GM19455 (cell line): ENCODE measurements at regions not wholly inside any gene's neighbourhood (a gene's known extent, or its start where the extent isn't known, plus 50 kb on each side); places are given as distances from the start of the nearest gene placed in this dataset.

ENCODE experiments used
- ATAC-seq: cut with Tn5 transposase; IDR thresholded peaks from one replicate; pipeline ENCODE4 v1.9.1; 2021; ENCODE audit not compliant: unreplicated experiment

DNA sequence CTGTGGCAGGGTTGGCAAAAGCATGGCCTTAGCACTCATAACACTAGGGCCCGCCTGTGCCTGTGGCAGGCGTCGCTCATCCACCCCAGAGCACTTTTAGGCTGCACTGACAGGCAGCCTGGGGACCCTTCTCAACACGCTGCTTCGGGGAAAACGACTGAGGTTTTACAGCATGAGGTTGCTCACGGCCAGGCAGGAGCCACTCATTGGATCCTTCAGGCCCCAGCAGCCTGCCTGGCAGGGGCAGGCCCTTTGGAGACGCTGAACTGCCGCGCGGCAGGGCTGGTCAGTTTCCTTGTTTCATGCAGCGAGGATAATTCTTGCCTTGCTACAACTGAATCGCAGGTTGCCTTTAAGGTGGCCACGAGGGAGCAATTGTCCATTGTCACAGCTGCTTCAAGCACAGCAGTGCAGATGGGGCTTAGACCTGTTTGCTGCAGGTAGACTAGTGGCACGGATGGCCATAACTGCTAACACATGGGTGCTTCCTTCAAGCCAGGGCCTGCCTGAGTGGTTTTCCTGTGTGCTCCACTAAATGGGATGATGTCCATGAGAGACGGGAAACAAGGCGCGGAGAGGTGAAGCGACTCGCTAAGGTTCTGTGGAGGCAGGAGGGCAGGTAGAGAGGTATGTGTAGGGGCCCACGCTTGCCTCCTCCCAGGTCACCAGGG, 49.9 kb upstream of the HS6ST1 start:
- no peak for ATAC-seq

DNA sequence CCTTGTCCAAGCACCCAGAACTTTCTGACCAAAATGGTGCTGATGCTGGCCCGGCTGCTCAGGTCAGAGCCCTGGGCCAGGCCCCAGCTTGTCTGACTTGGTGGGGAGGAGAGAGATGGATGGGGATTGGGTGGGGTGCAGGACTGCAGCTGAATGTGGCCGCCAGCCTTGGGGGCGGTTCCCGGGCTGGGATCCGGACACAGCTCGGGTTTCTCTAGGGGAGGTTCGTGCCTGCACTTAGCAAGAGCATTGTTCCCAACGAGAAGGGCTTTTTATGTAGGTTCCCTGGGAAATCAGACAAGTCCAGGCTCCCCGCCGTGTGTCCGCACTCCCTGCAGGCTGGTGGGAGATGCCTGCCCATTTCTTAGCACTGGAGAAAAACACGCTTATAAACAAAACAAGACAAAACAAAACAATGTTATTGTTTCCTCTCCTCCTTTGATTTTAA, 50.5 kb upstream of the HS6ST1 start:
- ATAC-seq: no peak

DNA sequence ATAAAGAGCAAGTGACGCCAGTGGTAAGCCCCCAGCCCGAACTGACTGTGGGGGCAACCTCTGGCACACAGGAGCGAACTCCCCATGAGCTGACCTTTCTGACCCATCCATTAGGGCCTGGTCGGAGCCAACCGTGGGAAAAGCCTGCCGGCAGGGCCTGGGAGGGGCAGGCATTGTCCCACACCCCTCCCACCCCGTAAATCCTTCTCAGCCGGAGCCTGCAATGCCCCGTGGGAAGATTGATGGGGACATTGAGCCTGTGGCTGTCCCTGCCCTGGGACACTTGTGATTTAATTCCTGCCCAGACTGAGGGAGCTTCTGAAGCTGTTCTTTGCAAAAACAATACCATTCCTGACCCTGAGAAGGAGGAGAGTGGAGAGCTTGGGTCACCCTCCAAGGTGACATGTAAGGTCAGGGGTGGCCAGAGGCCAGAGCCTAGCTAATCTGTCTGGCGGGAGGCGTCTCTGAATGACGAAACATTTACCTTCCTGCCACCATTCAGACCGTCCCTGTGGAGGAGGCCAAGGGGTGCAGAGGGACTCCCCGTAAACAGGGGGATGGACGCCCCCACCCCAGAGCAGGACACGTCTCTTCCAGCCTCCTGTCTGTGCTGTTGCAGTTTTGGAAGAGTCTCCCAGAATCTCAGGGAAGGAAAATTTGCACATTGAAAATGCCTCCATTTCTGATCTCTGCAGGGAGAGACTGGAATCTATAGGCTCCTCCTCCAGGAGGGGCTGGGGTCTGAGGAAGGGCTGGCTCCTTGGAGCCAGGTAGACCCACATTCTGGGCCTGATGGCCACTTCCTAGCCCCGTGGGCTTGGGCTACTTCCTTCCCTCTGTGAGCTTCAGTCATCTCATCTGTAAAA, 51.2 kb upstream of the HS6ST1 start:
- ATAC-seq: no peak

DNA sequence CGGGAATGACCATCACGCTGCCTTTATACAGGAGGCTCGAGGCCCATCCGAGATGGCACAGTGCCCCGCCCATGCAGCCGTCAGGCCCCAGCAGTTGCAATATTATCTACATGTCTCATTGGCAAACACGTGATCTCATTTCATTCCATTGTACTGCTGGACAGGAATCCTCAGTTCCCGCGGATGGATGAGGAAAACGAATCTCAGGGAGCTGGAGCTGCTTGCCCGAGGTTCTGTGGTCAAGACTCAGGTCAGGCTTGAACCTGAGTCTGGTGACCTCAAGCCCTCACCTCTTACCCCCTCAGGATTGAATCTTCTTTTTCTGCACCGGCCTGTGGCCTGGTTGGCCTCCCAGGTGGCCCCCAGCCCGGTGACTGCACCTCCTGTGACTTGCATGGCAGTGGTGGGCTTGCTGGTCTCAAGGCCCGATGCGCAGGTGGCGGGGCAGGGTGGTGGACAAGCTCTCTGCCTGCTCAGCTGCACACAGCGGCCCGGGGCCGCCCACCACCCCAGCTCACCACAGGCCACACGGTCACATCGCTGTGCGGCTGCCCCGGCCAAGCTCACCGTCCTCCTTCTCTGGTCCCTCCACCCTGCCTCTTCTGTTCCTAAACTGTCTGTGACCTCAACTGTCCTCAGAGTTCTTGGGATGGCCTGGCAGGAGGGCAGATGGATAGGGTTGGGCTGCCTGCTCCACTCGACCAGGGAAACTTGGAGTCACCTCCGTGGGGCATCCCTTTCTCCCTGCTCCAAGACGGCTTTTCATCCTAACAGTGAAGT, 52.0 kb upstream of the HS6ST1 start:
- ATAC-seq: no peak

DNA sequence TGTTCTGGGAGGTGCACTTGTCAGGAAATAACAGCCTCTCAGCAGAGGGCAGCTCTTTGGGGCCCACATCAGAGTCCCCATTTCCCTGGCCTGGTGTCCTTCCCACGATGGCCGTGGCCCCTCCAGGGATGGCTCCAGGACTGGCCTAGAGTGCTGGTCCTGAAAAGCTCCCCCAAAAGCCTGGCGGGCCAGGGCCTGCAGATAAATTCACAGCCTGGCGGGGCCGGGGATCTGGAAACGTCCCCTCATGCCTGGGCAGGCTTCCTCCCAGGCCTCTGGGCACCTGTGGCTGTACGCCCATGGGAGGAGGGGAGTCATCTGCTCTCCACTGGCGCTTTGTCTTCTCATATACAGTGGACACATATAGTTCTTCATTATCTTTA, 52.6 kb upstream of the HS6ST1 start:
- ATAC-seq: no peak

DNA sequence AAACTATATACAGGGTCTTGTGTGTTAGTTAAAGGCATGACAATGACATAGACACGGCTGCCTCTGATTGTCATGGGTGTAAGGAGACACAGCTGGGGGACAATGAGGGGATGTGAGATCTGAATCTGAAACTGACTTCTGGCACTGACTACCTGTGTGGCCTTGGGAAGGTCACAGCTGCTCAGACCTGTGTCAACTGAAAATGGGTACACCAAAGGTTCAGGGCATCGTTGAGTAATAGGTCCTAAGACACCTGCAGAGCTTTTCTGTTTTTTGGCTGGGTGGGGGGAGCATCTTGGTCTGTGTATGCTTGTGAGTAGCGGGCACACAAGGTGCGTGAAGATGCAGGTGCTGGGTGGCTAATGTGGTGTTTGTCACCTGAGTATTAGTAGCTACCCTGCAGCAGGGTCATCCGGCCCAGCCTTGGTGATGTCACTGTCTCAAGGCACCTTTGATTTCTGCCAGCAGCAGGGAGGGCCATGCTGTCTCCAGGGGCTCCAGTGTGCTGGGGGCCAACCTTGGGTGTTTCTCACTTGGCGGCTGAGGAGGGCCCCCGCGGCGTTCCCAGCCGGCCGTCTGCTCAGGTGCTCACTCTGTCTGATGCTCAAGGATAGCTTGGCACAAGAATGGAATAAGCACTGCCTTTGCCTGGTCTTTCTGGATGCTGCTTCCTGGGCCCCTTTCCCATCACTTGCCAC, 53.1 kb upstream of the HS6ST1 start:
- ATAC-seq: no peak

DNA sequence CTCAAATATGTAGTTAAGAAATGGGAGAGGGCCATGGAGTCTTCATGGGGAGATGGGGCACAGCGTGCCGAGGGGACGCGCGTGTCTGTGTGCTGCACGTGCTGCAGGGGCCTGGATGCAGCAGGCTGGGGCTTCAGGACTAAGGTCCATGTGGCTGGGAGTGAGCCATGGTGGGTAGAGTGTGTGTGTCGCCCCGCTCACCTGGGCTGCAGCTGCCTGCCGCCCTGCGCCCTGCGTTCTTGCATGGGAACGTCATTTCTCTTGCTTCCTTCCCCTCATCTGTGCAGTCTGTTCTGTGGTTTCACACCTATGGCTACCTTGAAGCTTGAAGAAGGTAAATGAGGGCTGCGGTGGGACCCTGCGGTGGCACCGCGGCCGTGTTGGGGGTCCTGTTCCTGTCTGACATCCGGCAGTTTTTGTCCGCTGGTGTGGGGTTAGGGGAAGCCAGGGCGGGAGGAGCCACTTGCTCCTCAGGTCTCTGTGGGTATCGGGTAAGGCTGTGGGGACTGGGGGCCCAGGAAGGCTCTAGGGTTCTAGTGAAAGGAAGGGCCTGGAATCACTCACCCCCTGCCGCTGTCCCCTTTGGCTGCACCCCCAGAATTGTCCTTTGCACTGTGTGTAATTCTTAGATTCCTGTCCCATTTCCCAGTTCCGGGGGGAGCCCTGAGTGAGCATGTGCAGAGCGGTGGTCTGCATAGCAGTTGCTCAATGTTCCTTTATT, 54.1 kb upstream of the HS6ST1 start:
- ATAC-seq: no peak

DNA sequence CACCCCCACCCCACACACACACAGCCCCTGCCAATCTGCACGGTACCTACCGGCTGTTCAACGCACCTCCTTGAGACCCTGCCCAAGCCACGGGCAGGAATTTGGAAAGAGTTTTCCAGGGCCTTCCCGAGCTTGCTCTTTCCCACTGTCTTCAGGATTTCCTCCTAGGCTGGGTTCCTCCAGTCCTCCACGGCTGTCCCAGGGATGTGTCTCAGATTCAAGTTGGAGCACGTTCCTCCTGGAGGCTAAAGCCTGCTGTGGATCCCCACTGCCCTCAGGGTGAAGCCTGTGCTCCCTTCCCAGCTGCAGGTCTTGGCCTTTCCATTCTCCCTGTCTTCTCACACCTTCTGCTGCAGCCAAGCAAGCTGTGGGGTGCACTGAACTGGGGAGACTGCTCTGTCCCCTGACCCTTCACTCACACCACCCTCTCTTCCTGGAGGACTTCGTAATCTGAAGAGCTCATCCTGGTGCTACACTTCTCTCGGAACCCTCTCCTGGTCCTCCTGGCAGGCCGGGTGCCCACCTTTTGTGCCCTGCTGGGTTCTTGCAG, 54.9 kb upstream of the HS6ST1 start:
- ATAC-seq: no peak

DNA sequence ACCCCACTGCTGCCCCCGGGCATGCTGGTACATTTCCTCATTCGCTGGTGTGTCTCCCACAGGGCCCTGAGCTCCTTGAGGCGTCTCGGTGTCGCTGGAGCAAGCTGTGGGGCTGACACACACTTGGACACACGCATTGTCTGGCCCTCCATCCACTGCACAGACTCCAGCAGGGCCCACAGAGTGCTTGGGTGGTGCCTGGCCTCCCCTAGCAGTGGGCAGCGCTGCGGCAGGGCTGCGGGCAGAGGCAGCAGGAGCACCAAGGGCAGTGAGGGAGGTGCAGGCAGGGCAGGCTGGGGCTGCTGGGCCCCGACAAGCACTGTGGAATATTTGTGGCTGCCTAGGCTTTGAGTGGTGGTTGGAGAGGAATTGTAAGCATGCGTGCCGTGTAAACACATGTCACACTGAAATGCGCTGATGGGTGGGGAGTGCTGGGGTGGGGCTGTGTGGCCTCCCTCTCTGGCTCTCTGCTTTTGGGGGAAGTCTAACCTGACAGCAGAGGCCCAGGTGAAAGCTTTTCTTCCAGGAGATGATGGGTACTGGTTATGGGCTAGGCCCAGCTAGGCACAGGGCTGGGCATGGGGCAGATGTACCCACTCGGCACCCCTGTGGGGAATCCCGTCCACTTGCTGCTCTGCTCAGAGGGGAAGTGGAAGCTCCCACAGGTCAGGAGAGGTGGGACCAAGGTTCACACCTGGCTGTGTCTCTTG, 55.5 kb upstream of the HS6ST1 start:
- no peak for ATAC-seq

DNA sequence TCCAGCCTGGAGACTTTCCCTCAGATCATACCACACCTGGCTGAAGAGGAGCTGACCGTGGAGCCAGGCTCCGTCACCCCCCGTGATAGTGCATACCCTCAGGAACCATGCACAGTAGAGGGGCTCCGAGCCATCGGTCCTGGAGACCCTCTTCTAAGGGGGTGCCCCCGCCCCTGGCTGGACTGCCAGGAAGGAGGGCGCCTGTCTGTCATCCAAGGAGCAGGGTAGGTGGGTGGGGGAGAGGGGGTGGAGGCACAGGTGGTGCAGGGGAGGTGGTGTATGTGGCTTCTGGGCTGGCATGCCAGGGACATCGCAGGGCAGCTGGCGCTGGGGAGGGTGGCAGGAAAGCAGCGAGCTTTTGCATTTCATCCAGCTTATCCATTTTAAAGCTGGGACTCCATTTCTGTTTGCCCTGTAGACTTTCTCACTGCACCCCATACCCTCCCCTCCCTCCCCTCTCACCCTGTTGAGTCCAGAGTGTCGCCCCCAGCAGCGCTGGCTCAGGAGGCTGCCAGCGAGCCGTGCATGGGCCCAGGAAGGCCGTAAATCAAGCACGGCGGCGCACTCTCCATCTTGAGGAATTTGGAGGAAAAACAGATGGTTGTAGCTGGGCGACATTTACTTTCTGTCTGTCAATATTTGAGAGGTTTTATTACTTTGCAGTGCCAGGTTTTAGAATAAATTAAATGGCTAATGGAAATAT, 56.2 kb upstream of the HS6ST1 start:
- no peak for ATAC-seq

DNA sequence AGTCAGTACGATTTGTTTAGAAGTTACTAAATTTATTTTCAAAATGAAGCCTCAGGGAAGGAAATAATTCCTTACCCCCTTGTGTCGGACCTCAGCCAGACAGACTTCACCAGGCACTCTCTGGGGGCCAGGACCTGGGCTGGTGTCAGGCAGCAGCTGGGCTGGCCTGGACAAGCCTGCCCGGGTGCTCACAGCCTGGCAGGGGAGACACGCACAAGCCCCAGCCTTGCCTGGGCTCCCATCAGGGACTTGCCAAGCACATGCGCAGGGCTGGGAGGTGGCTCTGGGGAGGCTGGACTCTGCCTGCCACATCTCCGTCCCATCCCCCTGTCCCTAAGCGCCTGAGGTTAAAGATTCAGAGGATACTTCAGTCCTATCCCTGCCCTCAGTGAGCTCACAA, 56.8 kb upstream of the HS6ST1 start:
- no peak for ATAC-seq

DNA sequence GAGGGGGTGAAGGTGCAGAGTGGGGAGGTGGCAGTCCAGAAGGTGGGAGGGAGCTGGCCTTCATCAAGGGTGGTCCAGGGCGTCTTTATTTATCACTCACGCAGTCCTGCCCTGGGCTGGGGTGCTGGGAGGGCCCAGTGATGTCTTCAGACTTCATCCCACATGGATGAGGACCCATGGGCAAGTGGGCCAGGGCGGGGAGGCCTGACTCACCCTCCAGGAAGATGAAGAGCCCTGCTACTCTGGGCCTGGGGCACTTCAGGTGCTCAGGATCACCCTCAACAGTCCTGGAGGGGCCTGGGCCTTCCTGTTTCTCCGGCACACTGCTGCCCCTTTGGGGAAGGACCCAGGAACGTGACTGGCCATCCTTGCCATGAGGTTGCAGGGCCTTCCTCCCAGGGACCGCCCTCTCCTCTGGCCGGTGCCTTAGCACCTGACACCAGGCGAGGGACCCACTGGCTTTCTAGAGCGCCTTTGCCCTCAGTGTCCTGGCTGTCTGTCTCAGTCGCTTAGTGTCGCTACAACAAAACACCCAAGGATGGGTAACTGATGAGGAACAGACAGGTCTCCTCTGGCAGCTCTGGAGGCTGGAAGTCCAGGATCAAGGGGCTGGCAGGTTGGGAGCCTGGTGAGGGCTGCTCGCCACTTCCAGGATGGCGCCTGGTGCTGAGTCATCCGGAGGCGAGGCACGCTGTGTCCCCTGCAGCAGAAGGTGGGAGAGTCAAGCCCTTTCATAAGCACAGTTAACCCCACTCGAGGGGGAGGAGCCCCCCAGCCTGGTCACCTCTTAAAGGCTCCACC, 57.8 kb upstream of the HS6ST1 start:
- no peak for ATAC-seq

DNA sequence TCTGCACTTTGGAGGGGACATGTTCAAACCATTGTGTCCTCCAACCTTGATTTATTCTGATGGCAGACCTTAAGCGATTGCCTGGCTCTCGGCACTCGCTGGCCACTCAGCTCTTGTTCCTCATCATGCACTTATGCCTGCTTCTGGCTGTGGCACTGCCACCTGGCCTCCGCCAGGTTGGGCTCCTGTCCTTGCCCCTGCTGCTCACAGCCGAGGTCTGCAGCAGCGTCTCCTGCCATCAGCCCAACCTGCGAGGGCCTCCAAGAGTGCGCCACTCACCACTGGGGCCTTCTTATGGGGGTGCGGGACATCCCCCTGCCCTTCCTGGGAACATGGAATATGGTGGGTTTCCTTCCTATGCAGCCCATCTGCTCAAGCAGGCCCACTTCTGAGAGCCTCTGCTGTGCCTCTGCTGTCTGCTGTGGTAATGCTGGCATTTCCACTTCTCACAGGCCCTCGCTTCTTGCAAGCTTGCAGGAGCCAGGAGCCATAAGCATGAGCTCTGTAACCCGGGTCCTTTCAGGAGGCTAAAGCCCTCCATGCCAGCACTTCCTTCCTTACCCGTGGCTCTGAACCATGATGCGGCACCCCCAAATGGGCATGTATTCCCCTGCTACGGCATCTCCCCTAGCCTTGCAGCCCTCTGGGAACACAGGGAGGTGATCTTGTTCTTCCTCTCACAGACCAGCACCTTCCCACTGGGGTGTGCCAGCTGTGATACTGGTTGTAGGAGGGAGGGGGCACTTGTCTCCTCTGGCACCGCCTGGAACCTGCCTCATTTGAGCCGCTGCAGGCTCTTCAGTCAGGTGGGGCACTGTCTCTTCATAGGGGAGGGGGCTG, 58.6 kb upstream of the HS6ST1 start:
- ATAC-seq: no peak

DNA sequence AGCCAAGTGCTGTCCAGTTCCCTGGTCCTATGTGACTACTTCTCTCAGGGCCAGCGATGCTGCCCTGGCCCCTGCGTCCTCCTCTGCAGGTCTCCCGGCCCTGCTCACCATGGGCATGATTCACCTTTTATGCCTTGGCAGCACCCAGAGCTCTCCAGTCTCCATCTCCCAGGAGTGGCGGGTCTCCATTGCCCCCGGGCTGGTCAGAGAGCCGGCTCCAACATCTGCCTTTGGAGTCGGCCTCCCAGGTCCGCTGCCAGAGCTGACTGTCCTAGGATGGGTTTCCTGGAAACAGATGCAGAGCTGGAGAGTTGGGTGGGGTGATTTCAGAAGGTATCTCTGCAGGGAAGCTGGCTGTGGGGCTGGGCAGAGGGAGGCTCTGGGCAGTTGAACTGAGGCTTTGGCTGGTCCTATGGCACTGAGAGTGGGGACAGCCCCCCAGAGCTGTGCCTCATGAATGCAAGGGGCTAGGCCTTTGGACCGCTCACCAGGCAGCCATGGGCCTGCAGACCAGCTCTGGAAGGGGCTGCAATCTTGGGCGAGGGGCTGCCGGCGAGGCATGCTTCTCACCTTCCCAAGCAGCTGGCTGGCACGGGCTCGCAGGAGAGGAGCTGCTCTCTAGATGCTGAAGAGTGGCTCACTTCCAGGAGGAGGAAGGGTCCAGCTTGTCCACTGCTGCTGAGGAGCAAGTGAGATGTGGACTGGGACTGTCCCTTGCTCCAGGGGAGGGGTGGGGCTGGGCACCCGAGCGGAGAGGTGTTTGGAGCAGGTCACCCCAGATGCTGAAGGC, 59.8 kb upstream of the HS6ST1 start:
- ATAC-seq: no peak

DNA sequence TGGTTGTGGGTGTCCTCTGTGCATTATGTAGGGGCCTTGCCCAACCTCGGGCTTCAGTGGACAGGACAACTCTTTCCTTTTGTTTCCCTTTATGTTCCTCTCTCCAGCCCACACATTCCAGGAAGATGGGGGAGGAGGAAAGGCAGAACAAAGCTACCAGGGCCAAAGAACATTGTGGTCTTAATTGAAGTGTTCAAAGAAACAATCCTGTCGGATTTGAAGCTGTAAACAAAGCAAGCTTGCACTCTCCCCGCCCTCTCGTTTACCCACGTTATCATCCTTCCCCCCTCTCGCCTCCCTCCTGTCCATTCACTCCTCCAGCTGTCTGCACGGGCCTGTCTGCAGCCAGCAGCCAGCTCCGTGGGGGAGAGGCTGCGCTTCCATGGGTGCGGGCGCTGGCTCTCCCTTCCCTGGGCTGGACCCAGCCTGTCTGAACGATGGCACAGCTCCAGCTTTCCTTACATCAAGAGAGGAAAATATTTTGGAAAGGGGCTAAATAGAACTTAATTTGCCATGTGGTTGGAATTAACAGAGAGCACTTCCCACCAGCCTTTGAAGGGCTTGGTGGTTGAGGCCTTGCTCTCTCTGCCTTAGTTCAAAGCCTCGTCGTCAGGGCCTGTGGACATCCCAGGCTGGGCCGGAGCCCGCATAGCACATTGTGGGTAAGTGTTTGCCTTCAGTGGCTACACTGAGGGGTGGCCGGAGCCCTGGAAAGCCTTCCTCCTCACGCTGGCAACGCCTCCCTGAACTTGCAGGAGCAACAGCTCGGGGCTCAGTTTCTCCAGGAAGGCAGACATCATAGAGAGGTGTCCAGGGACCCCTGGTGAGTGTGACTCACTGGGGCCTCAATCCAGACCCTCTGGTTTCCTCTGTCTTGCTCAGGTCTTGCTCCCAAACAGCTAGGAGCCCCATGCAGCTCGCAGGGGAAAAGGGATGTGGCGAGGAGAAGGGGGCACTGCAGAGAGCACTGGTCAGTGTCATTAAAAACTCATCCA, 60.6 kb upstream of the HS6ST1 start:
- ATAC-seq: no peak
